SHP77 (cell line): ENCODE measurements at regions not wholly inside any gene's neighbourhood (a gene's known extent, or its start where the extent isn't known, plus 50 kb on each side); places are given as distances from the start of the nearest gene placed in this dataset.

Source experiments
- DNase-seq, 2 experiments: peaks; one replicate each; lab custom pipeline; 2025; lab: John Stamatoyannopoulos, UW

GRCh38 chr3:18670759-18671158 lies 245.6 kb upstream of the SATB1 start:
- no peak for DNase-seq

GRCh38 chr3:18669374-18669773 lies 244.2 kb upstream of the SATB1 start:
- DNase-seq: no peak

GRCh38 chr3:18667552-18667951 lies 242.4 kb upstream of the SATB1 start:
- no peak for DNase-seq

GRCh38 chr3:18666655-18667054 lies 241.5 kb upstream of the SATB1 start:
- no peak for DNase-seq

GRCh38 chr3:18660059-18660458 lies 234.9 kb upstream of the SATB1 start:
- no peak for DNase-seq

GRCh38 chr3:18657858-18658820 lies 233.0 kb upstream of the SATB1 start:
- no peak for DNase-seq

GRCh38 chr3:18656866-18657265 lies 231.7 kb upstream of the SATB1 start:
- no peak for DNase-seq

GRCh38 chr3:18656410-18656809 lies 231.3 kb upstream of the SATB1 start:
- no peak for DNase-seq

- DNase-seq: no peak
These were observed 230.7 kb upstream of the SATB1 start for GRCh38 chr3:18655827-18656226.

GRCh38 chr3:18652781-18653180 lies 227.6 kb upstream of the SATB1 start:
- DNase-seq: no peak

- no peak for DNase-seq
These were observed 225.6 kb upstream of the SATB1 start for GRCh38 chr3:18650731-18651130.

GRCh38 chr3:18649666-18650363 lies 224.7 kb upstream of the SATB1 start:
- DNase-seq: no peak

- DNase-seq: no peak
These were observed 223.8 kb upstream of the SATB1 start for GRCh38 chr3:18648868-18649462.

- DNase-seq: no peak
These were observed 223.0 kb upstream of the SATB1 start for GRCh38 chr3:18648159-18648558.

- DNase-seq: no peak
These were observed 220.5 kb upstream of the SATB1 start for GRCh38 chr3:18645619-18646018.

GRCh38 chr3:18643281-18643680 lies 218.1 kb upstream of the SATB1 start:
- DNase-seq: no peak

- no peak for DNase-seq
These were observed 216.8 kb upstream of the SATB1 start for GRCh38 chr3:18641916-18642315.

- DNase-seq: no peak
These were observed 210.1 kb upstream of the SATB1 start for GRCh38 chr3:18635215-18635614.

- DNase-seq: no peak
These were observed 209.3 kb upstream of the SATB1 start for GRCh38 chr3:18634461-18634860.

- no peak for DNase-seq
These were observed 207.9 kb upstream of the SATB1 start for GRCh38 chr3:18633002-18633401.

- no peak for DNase-seq
These were observed 205.2 kb upstream of the SATB1 start for GRCh38 chr3:18630295-18630694.

GRCh38 chr3:18625085-18625484 lies 199.9 kb upstream of the SATB1 start:
- DNase-seq: no peak

GRCh38 chr3:18623220-18623619 lies 198.1 kb upstream of the SATB1 start:
- no peak for DNase-seq
